ENCODE measurements at regions not wholly inside any gene's neighbourhood (a gene's known extent, or its start where the extent isn't known, plus 50 kb on each side); places are given as distances from the start of the nearest gene placed in this dataset.

- TF ChIP-seq CTCF (IDR thresholded peaks at IDR 0.05) (no peak), POLR2A (IDR thresholded peaks at IDR 0.05) (no peak), POLR2AphosphoS5 (IDR thresholded peaks at IDR 0.05) (no peak)
These were observed 679.2 kb downstream of the RPL10L start for GRCh38 chr14:45972416-45972815.
